ENCODE measurements at regions not wholly inside any gene's neighbourhood (a gene's known extent, or its start where the extent isn't known, plus 50 kb on each side); places are given as distances from the start of the nearest gene placed in this dataset.

GRCh38 chr9:82140471-82140870, 151.9 kb downstream of the SPATA31D1 start:
- no peak for TF ChIP-seq CTCF (conservative IDR thresholded peaks at IDR 0.05)
- Histone ChIP-seq H2BK12ac (ENCODE audit: insufficient read length, low read depth, low read length) (no peak overlapping the region), H3K23ac (ENCODE audit: insufficient read length, low read depth, low read length) (no peak overlapping the region), H3K9ac (ENCODE audit: extremely low read depth, insufficient read length, low read length) (no peak overlapping the region), H3K23me2 (ENCODE audit: insufficient read length, low read depth, low read length, poor library complexity, severe bottlenecking) (no peaks in the 10 kb centered on the region), H2BK20ac (ENCODE audit: low read depth, low read length, poor library complexity, severe bottlenecking) (no peak overlapping the region), H4K91ac (ENCODE audit: insufficient read length, low read depth, low read length) (no peak overlapping the region), H3K4me2 (ENCODE audit: insufficient read depth, insufficient read length, low read length) (no peak overlapping the region), H4K8ac (replicated peaks; ENCODE audit: insufficient read length, low read depth, low read length) (no peak overlapping the region), H2AK5ac (ENCODE audit: insufficient read length, low read length) (no peak overlapping the region), H2BK5ac (ENCODE audit: insufficient read length, low read length) (no peak overlapping the region), H3K14ac (ENCODE audit: insufficient read depth, low read length) (no peak overlapping the region), H3T11ph (ENCODE audit: low read length) (no peak overlapping the region), H3K56ac (ENCODE audit: insufficient read length, low read depth, low read length) (no peak overlapping the region), H3K9me3 (ENCODE audit: control insufficient read depth, low read depth, low read length) (no peaks in the 10 kb centered on the region), H3K27me3 (ENCODE audit: insufficient read depth, low read length) (no peaks in the 10 kb centered on the region), H3K4me1 (ENCODE audit: insufficient read depth, low read length) (no peaks in the 10 kb centered on the region), H4K20me1 (ENCODE audit: control insufficient read depth, insufficient read depth, insufficient read length) (no peaks in the 10 kb centered on the region), H3K27ac (ENCODE audit: insufficient read length, low read depth, low read length) (no peak overlapping the region), H3K79me1 (ENCODE audit: insufficient read depth, low read depth, low read length, poor library complexity, severe bottlenecking) (no peaks in the 10 kb centered on the region), H3K79me2 (ENCODE audit: insufficient read depth, low read length) (no peaks in the 10 kb centered on the region), H2BK120ac (ENCODE audit: low read depth, low read length, poor library complexity, severe bottlenecking) (no peak overlapping the region), H3K18ac (ENCODE audit: insufficient read length, low read depth, low read length) (no peak overlapping the region), H2BK15ac (ENCODE audit: low read depth, low read length) (no peak overlapping the region), H4K5ac (ENCODE audit: insufficient read length, low read depth, low read length) (no peak overlapping the region), H3K4ac (ENCODE audit: low read depth, low read length) (no peak overlapping the region), H2AFZ (ENCODE audit: low read length) (no peak overlapping the region)
- no CpG with 5 or more reads among the region's 7 CpGs for WGBS (ENCODE audit: extremely low coverage, insufficient read length, low lambda C conversion rate)
- H3K4me3 Mint-ChIP-seq: no peak overlapping the region
- H3K9me3 Mint-ChIP-seq: peaks cover 5 to 8% of the 10 kb centered on the region in 2 experiments
- H3K27me3 Mint-ChIP-seq (ENCODE audit: low read depth): no peaks in the 10 kb centered on the region; the same call in none of the 2 replicates
- DNase-seq: no peak
- H3K36me3 Mint-ChIP-seq (ENCODE audit: insufficient read depth in 1 of 3, low read depth in 3 of 3): peaks cover 0 to 8% (median 3%) of the 10 kb centered on the region in 3 experiments; a peak in 4 of 7 replicates
- H3K4me1 Mint-ChIP-seq: no peaks in the 10 kb centered on the region
- no peak overlapping the region for H3K27ac Mint-ChIP-seq
